Tibial artery (tissue), 4 donors: ENCODE measurements at regions not wholly inside any gene's neighbourhood (a gene's known extent, or its start where the extent isn't known, plus 50 kb on each side); places are given as distances from the start of the nearest gene placed in this dataset.

Source experiments
- DNase-seq, 2 donors: peaks; one replicate each; pipeline ENCODE4 v3.0.0-alpha.2; 2019
- H3K27ac ChIP-seq, 2 donors: fragments of 200-600 bp; sonication (generic) in 1 of 2; 1 replicate in 1 of 2; 2 replicates in 1 of 2; pipeline ENCODE4 v1.5.1; 2018 to 2019; ENCODE audit warnings: mild to moderate bottlenecking in 1 of 2
- H3K27me3 ChIP-seq, 2 donors: fragments of 200-600 bp; sonication (generic) in 1 of 2; one replicate each; pipeline versions ENCODE4 v1.5.1 to v1.6.0; 2016 to 2019
- H3K36me3 ChIP-seq, 3 donors: fragments of 200-600 bp; sonication (generic) in 2 of 3; one replicate each; pipeline ENCODE4 v1.5.1; 2016 to 2019; ENCODE audit warnings: mild to moderate bottlenecking in 2 of 3
- H3K4me1 ChIP-seq, 4 donors: fragments of 200-600 bp; sonication (generic) in 2 of 4; 1 replicate in 3 of 4; 2 replicates in 1 of 4; pipeline ENCODE4 v1.5.1; 2016 to 2019
- H3K4me3 ChIP-seq, 2 donors: fragments of 200-600 bp; sonication (generic) in 1 of 2; 1 replicate in 1 of 2; 2 replicates in 1 of 2; pipeline ENCODE4 v1.5.1; 2018 to 2019; ENCODE audit warnings: mild to moderate bottlenecking in 2 of 2
- H3K9me3 ChIP-seq, 3 donors: fragments of 200-600 bp; sonication (generic) in 1 of 3; one replicate each; pipeline ENCODE4 v1.5.1; 2016 to 2019
- intact Hi-C: fragments of 100-400 bp; cut with DNase I; formaldehyde crosslinking; loops from one replicate; pipeline ENCODE4 v1.15.0; 2023; ENCODE audit warnings: low total_unique reads
- TF ChIP-seq, protein P1 (sequence below), 2 experiments: fragments of 200-600 bp in 1 of 2; fragments of 450-650 bp in 1 of 2; IDR thresholded peaks; one replicate each; pipeline ENCODE4 v1.5.1; 2017 to 2019; ENCODE audit warnings: antibody characterized with exemption in 2 of 2, mild to moderate bottlenecking in 1 of 2, moderate library complexity in 1 of 2

GRCh38 chr7:22586101-22586785 lies 86.3 kb upstream of the STEAP1B start:
- Histone ChIP-seq H3K27me3 (no peaks in the 10 kb centered on the region), H3K27ac (no peak overlapping the region), H3K4me3 (no peak overlapping the region), H3K4me1 (peaks cover 0 to 56% (median 38%) of the 10 kb centered on the region in 4 donors), H3K36me3 (no peaks in the 10 kb centered on the region), H3K9me3 (no peaks in the 10 kb centered on the region)
- intact Hi-C loops, result no loop called here
- no peak for DNase-seq
- TF ChIP-seq, protein P1, sequence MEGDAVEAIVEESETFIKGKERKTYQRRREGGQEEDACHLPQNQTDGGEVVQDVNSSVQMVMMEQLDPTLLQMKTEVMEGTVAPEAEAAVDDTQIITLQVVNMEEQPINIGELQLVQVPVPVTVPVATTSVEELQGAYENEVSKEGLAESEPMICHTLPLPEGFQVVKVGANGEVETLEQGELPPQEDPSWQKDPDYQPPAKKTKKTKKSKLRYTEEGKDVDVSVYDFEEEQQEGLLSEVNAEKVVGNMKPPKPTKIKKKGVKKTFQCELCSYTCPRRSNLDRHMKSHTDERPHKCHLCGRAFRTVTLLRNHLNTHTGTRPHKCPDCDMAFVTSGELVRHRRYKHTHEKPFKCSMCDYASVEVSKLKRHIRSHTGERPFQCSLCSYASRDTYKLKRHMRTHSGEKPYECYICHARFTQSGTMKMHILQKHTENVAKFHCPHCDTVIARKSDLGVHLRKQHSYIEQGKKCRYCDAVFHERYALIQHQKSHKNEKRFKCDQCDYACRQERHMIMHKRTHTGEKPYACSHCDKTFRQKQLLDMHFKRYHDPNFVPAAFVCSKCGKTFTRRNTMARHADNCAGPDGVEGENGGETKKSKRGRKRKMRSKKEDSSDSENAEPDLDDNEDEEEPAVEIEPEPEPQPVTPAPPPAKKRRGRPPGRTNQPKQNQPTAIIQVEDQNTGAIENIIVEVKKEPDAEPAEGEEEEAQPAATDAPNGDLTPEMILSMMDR (IDR thresholded peaks at IDR 0.05), result no peak

GRCh38 chr7:22584179-22584578 lies 84.2 kb upstream of the STEAP1B start:
- DNase-seq, result no peak
- Histone ChIP-seq H3K4me3 (no peak overlapping the region), H3K27me3 (no peaks in the 10 kb centered on the region), H3K9me3 (no peaks in the 10 kb centered on the region), H3K36me3 (no peaks in the 10 kb centered on the region), H3K4me1 (peaks cover 0 to 35% (median 26%) of the 10 kb centered on the region in 4 donors), H3K27ac (no peak overlapping the region)
- TF ChIP-seq, protein P1 (IDR thresholded peaks at IDR 0.05), result no peak
- intact Hi-C loops, result no loop called here

DNA sequence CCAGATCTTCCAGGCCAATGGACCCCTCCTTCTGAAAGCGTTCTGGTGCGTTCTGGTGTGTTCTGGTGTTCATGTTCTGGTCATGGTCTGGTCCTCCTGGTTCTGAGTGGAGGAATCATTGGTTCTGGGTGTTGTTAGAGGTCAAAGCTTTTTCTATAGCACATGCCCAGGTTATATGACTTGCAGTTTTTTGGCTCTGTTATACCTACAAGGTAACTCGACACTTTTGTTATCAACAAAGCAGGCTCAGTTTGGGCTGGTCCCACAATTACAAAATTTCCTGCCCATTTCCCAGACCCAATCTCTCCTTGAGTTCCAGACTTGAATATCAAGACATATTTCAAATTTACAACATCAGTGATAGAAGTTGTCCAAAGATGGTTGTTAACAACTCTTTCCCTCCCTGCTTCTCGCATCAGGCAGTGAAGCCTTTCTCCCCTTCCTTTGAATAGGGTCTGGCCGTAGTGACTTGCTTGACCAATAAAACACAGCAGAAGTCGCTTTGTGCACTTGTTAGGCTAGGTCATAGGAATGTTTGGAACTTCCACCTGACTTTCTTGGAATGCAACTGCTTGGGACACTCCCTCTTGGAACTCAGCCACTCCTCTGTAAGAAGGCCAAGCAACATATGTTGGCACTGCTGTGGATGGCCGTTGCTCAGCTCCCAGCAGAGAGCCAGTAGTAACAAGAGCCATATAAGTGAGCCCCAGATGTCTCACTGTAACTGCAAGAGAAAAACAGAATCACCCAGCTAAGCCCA lies 83.1 kb upstream of the STEAP1B start:
- H3K9me3 ChIP-seq, result no peaks in the 10 kb centered on the region
- TF ChIP-seq, protein P1 (IDR thresholded peaks at IDR 0.05), result no peak
- peaks cover 0 to 29% (median 15%) of the 10 kb centered on the region in 4 donors for H3K4me1 ChIP-seq
- intact Hi-C loops, result no loop called here
- H3K36me3 ChIP-seq, result no peaks in the 10 kb centered on the region
- DNase-seq, result no peak
- no peak overlapping the region for H3K27ac ChIP-seq
- H3K27me3 ChIP-seq, result no peaks in the 10 kb centered on the region
- no peak overlapping the region for H3K4me3 ChIP-seq

- peaks cover 0 to 41% (median 28%) of the 10 kb centered on the region in 4 donors for H3K4me1 ChIP-seq
- intact Hi-C loops, result no loop called here
- TF ChIP-seq, protein P1 (IDR thresholded peaks at IDR 0.05), result no peak
Observed at GRCh38 chr7:22581099-22581498, 81.1 kb upstream of the STEAP1B start.

GRCh38 chr7:22579961-22580360 lies 80.0 kb upstream of the STEAP1B start:
- H3K9me3 ChIP-seq, result no peaks in the 10 kb centered on the region
- H3K27me3 ChIP-seq, result no peaks in the 10 kb centered on the region
- no peak overlapping the region for H3K4me3 ChIP-seq
- no peak for DNase-seq
- peaks cover 0 to 53% (median 34%) of the 10 kb centered on the region in 4 donors for H3K4me1 ChIP-seq
- TF ChIP-seq, protein P1 (IDR thresholded peaks at IDR 0.05), result no peak
- intact Hi-C loops, result no loop called here
- H3K36me3 ChIP-seq, result no peaks in the 10 kb centered on the region
- no peak overlapping the region for H3K27ac ChIP-seq

More at GRCh38 chr7:22581099-22581498, 81.1 kb upstream of the STEAP1B start:
- Histone ChIP-seq H3K4me3 (no peak overlapping the region), H3K9me3 (no peaks in the 10 kb centered on the region), H3K36me3 (no peaks in the 10 kb centered on the region), H3K27ac (no peak overlapping the region), H3K27me3 (no peaks in the 10 kb centered on the region)
- no peak for DNase-seq
